SK-N-SH (cell line): ENCODE measurements at regions not wholly inside any gene's neighbourhood (a gene's known extent, or its start where the extent isn't known, plus 50 kb on each side); places are given as distances from the start of the nearest gene placed in this dataset.

Source experiments
- CTCF ChIA-PET: fragments of 300-600, 350-600 bp; formaldehyde crosslinking; extraction: SDS; loops from one replicate; lab custom pipeline; 2021; lab: Yijun Ruan, JAX
- POLR2A ChIA-PET: fragments of 350-600 bp; sonication (Branson Sonifier 250); formaldehyde crosslinking; extraction: SDS; loops from one replicate; lab custom pipeline; 2020; ENCODE audit warnings: antibody characterized with exemption, inconsistent platforms; lab: Yijun Ruan, JAX
- DNase-seq: peaks from one replicate; pipeline ENCODE4 v3.0.0; 2012
- H2AFZ ChIP-seq: fragments of 200-600 bp; sonication (generic); 2 replicates; pipeline ENCODE4 v1.8.1; 2016; ENCODE audit warnings: antibody characterized with exemption, mild to moderate bottlenecking, low read depth
- H3F3A ChIP-seq: fragments of 200-600 bp; sonication (generic); replicated peaks from 2 replicates; pipeline ENCODE3; 2016; ENCODE audit warnings: antibody characterized with exemption, mild to moderate bottlenecking; ENCODE audit not compliant: insufficient read depth
- H3K27ac ChIP-seq, 2 experiments: fragments of 200-500 bp in 1 of 2; fragments of 200-600 bp in 1 of 2; sonication (Bioruptor generic) in 1 of 2; sonication (generic), shearing (Covaris generic) in 1 of 2; 2 replicates each; pipeline versions ENCODE4 v1.5.1 to v1.6.1; 2014 to 2016; ENCODE audit warnings: low read depth in 2 of 2, inconsistent platforms in 1 of 2, low read length in 1 of 2, mild to moderate bottlenecking in 1 of 2, mixed read lengths in 1 of 2
- H3K27me3 ChIP-seq: fragments of 200-600 bp; sonication (generic), shearing (Covaris generic); 2 replicates; pipeline ENCODE4 v1.6.1; 2016; ENCODE audit warnings: mixed run types; ENCODE audit not compliant: insufficient read depth
- H3K36me3 ChIP-seq, 2 experiments: fragments of 200-500 bp in 1 of 2; fragments of 200-600 bp in 1 of 2; sonication (Bioruptor generic) in 1 of 2; sonication (generic) in 1 of 2; replicated peaks in 1 of 2; 2 replicates each; pipeline versions ENCODE3 to v1.5.1; 2014 to 2016; ENCODE audit warnings: low read length in 1 of 2, mild to moderate bottlenecking in 1 of 2; ENCODE audit not compliant: insufficient read depth in 2 of 2, control insufficient read depth in 1 of 2
- H3K4me1 ChIP-seq, 2 experiments: fragments of 200-500 bp in 1 of 2; fragments of 200-600 bp in 1 of 2; sonication (Bioruptor generic) in 1 of 2; sonication (generic), shearing (Covaris generic) in 1 of 2; 2 replicates each; pipeline versions ENCODE4 v1.5.1 to v1.6.1; 2014 to 2016; ENCODE audit warnings: low read depth in 1 of 2, low read length in 1 of 2, mixed run types in 1 of 2; ENCODE audit not compliant: insufficient read depth in 2 of 2, control insufficient read depth in 1 of 2
- H3K4me2 ChIP-seq: fragments of 200-600 bp; sonication (generic), shearing (Covaris generic); 2 replicates; pipeline ENCODE4 v1.6.1; 2017; ENCODE audit warnings: mixed run types
- H3K4me3 ChIP-seq, 2 experiments: fragments of 200-500 bp in 1 of 2; fragments of 200-600 bp in 1 of 2; sonication (Bioruptor generic) in 1 of 2; sonication (generic), shearing (Covaris generic) in 1 of 2; 2 replicates each; pipeline versions ENCODE4 v1.5.1 to v1.8.1; 2014 to 2016; ENCODE audit warnings: low read depth in 2 of 2, inconsistent platforms in 1 of 2, low read length in 1 of 2, mild to moderate bottlenecking in 1 of 2, mixed read lengths in 1 of 2, moderate library complexity in 1 of 2
- H3K79me2 ChIP-seq: fragments of 200-600 bp; sonication (generic); 2 replicates; pipeline ENCODE4 v1.8.1; 2017; ENCODE audit warnings: mild to moderate bottlenecking; ENCODE audit not compliant: insufficient read depth
- H3K9ac ChIP-seq: fragments of 200-600 bp; sonication (generic); 2 replicates; pipeline ENCODE4 v1.6.1; 2017; ENCODE audit warnings: mixed run types
- H3K9me2 ChIP-seq: fragments of 200-600 bp; sonication (generic); 2 replicates; pipeline ENCODE4 v1.6.1; 2017; ENCODE audit warnings: mixed run types
- H3K9me3 ChIP-seq: fragments of 200-600 bp; sonication (generic); 2 replicates; pipeline ENCODE4 v1.6.1; 2017; ENCODE audit warnings: mixed run types, mild to moderate bottlenecking, moderate library complexity
- H4K20me1 ChIP-seq: fragments of 200-600 bp; sonication (generic); 2 replicates; pipeline ENCODE4 v1.6.1; 2017; ENCODE audit warnings: mild to moderate bottlenecking, mixed run types; ENCODE audit not compliant: insufficient read depth
- CHD2 ChIP-seq: fragments of 150-350 bp; IDR thresholded peaks from 2 replicates; pipeline ENCODE4 v1.6.1; 2018; ENCODE audit warnings: low read length; ENCODE audit not compliant: partially characterized antibody
- ELF1 ChIP-seq: IDR thresholded peaks from 2 replicates; pipeline ENCODE4 v1.4.0; 2012
- EZH2phosphoT487 ChIP-seq: fragments of 200-600 bp; sonication (generic); IDR thresholded peaks from 2 replicates; pipeline ENCODE4 v1.6.1; 2017; ENCODE audit warnings: low read depth, mixed run types, mild to moderate bottlenecking, antibody characterized with exemption, moderate library complexity, borderline replicate concordance
- FOSL2 ChIP-seq: IDR thresholded peaks from 2 replicates; pipeline ENCODE4 v1.4.0; 2012; ENCODE audit warnings: low read depth, mild to moderate bottlenecking, moderate library complexity, borderline replicate concordance
- FOXM1 ChIP-seq: IDR thresholded peaks from 2 replicates; pipeline ENCODE4 v1.4.0; 2012; ENCODE audit warnings: low read depth, mild to moderate bottlenecking
- GABPA ChIP-seq: IDR thresholded peaks from 2 replicates; pipeline ENCODE4 v1.4.0; 2012; ENCODE audit warnings: low read depth, mild to moderate bottlenecking
- JUND ChIP-seq: IDR thresholded peaks from 2 replicates; pipeline ENCODE4 v1.4.0; 2012
- MEF2A ChIP-seq: IDR thresholded peaks from 2 replicates; pipeline ENCODE4 v1.4.0; 2012; ENCODE audit warnings: low read depth, borderline replicate concordance
- MXI1 ChIP-seq: IDR thresholded peaks from 2 replicates; pipeline ENCODE4 v1.6.1; 2012; ENCODE audit warnings: mild to moderate bottlenecking, low read depth, low read length, improper control_type of control experiment
- NFIC ChIP-seq: IDR thresholded peaks from 2 replicates; pipeline ENCODE4 v1.4.0; 2012; ENCODE audit warnings: borderline replicate concordance
- NRF1 ChIP-seq: IDR thresholded peaks from 2 replicates; pipeline ENCODE4 v1.6.1; 2012; ENCODE audit warnings: low read depth, mild to moderate bottlenecking, low read length
- POLR2AphosphoS5 ChIP-seq: IDR thresholded peaks from 2 replicates; pipeline ENCODE4 v1.6.1; 2012; ENCODE audit warnings: low read depth, low read length
- RAD21 ChIP-seq: IDR thresholded peaks from 2 replicates; pipeline ENCODE4 v1.6.1; 2012; ENCODE audit warnings: mild to moderate bottlenecking, low read length
- RXRA ChIP-seq: IDR thresholded peaks from 2 replicates; pipeline ENCODE4 v1.4.0; 2012; ENCODE audit warnings: low read depth, mild to moderate bottlenecking, borderline replicate concordance
- SIN3A ChIP-seq: IDR thresholded peaks from 2 replicates; pipeline ENCODE4 v1.6.1; 2012; ENCODE audit warnings: low read depth, mild to moderate bottlenecking, low read length, moderate library complexity, borderline replicate concordance
- TCF12 ChIP-seq: IDR thresholded peaks from 2 replicates; pipeline ENCODE4 v1.4.0; 2012
- WGBS: methylation state at CpG from one replicate; pipeline ENCODE4 v1.1.6; 2017; ENCODE audit warnings: low lambda C conversion rate; 5-methylcytosine and 5-hydroxymethylcytosine counted together
- TF ChIP-seq, protein P1 (sequence below): fragments of 150-350 bp; IDR thresholded peaks from 2 replicates; pipeline ENCODE4 v1.6.1; 2016; ENCODE audit warnings: mild to moderate bottlenecking, low read depth, low read length
- TF ChIP-seq, protein P2 (sequence below): IDR thresholded peaks from 2 replicates; pipeline ENCODE4 v1.4.0; 2012; ENCODE audit warnings: low read depth
- TF ChIP-seq, protein P3 (sequence below): fragments of 200-600 bp; sonication (generic); IDR thresholded peaks from 2 replicates; pipeline ENCODE4 v1.6.1; 2017; ENCODE audit warnings: antibody characterized with exemption, mild to moderate bottlenecking, moderate library complexity
- TF ChIP-seq, protein P4 (sequence below): IDR thresholded peaks from 2 replicates; pipeline ENCODE4 v1.4.0; 2012; ENCODE audit warnings: low read depth, borderline replicate concordance

DNA sequence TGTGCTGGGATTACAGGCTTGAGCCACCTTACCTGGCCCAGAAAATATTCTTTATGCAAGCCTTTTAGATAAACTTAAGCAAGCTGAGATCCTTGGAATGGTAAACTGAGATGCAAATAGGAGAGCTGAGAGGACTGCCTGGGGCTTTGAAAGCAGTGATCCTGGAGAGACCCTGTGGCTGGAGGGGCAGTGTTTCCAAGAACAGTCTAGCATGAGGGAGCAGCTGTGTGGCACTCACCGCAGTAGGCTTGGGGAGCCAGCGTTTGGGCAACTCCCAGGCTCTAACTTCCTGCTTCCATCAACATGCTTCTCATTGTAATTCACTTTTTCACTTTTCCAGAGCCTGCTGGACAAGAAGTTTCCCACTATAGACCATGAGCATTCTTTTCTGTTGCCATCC lies 144.1 kb upstream of the CELF4 start:
- DNase-seq: no peak
- WGBS: 24% methylated on average over 2 of the region's 2 CpGs
- TF ChIP-seq JUND (no peak), ELF1 (no peak), FOSL2 (no peak), RXRA (no peak), RAD21 (no peak), MXI1 (no peak), POLR2AphosphoS5 (no peak), EZH2phosphoT487 (no peak), MEF2A (no peak), FOXM1 (no peak), SIN3A (no peak), NRF1 (no peak), CHD2 (no peak), TCF12 (no peak), GABPA (no peak), NFIC (no peak)
- TF ChIP-seq, protein P1, sequence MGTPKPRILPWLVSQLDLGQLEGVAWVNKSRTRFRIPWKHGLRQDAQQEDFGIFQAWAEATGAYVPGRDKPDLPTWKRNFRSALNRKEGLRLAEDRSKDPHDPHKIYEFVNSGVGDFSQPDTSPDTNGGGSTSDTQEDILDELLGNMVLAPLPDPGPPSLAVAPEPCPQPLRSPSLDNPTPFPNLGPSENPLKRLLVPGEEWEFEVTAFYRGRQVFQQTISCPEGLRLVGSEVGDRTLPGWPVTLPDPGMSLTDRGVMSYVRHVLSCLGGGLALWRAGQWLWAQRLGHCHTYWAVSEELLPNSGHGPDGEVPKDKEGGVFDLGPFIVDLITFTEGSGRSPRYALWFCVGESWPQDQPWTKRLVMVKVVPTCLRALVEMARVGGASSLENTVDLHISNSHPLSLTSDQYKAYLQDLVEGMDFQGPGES: no peak
- TF ChIP-seq, protein P2, sequence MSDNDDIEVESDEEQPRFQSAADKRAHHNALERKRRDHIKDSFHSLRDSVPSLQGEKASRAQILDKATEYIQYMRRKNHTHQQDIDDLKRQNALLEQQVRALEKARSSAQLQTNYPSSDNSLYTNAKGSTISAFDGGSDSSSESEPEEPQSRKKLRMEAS: no peak
- TF ChIP-seq, protein P3, sequence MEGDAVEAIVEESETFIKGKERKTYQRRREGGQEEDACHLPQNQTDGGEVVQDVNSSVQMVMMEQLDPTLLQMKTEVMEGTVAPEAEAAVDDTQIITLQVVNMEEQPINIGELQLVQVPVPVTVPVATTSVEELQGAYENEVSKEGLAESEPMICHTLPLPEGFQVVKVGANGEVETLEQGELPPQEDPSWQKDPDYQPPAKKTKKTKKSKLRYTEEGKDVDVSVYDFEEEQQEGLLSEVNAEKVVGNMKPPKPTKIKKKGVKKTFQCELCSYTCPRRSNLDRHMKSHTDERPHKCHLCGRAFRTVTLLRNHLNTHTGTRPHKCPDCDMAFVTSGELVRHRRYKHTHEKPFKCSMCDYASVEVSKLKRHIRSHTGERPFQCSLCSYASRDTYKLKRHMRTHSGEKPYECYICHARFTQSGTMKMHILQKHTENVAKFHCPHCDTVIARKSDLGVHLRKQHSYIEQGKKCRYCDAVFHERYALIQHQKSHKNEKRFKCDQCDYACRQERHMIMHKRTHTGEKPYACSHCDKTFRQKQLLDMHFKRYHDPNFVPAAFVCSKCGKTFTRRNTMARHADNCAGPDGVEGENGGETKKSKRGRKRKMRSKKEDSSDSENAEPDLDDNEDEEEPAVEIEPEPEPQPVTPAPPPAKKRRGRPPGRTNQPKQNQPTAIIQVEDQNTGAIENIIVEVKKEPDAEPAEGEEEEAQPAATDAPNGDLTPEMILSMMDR: no peak
- TF ChIP-seq, protein P4, sequence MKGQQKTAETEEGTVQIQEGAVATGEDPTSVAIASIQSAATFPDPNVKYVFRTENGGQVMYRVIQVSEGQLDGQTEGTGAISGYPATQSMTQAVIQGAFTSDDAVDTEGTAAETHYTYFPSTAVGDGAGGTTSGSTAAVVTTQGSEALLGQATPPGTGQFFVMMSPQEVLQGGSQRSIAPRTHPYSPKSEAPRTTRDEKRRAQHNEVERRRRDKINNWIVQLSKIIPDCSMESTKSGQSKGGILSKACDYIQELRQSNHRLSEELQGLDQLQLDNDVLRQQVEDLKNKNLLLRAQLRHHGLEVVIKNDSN: no peak
- POLR2A ChIA-PET: no interaction called here
- no peaks in the 10 kb centered on the region for H4K20me1 ChIP-seq
- H3K9ac ChIP-seq: no peak overlapping the region
- H3K4me3 ChIP-seq: no peak overlapping the region
- H3F3A ChIP-seq: no peaks in the 10 kb centered on the region
- H2AFZ ChIP-seq: no peak overlapping the region
- H3K4me2 ChIP-seq: no peak overlapping the region
- no peaks in the 10 kb centered on the region for H3K79me2 ChIP-seq
- peaks cover 0 to 4% of the 10 kb centered on the region in 2 experiments; a peak in 2 of 4 replicates for H3K4me1 ChIP-seq
- H3K27ac ChIP-seq: no peak overlapping the region
- no peaks in the 10 kb centered on the region for H3K27me3 ChIP-seq
- H3K36me3 ChIP-seq: no peaks in the 10 kb centered on the region
- CTCF ChIA-PET: no interaction called here
- no peaks in the 10 kb centered on the region for H3K9me3 ChIP-seq
- no peaks in the 10 kb centered on the region for H3K9me2 ChIP-seq
